Lung microvascular endothelial cell (primary cell): ENCODE measurements at regions not wholly inside any gene's neighbourhood (a gene's known extent, or its start where the extent isn't known, plus 50 kb on each side); places are given as distances from the start of the nearest gene placed in this dataset.
"Not testable (repeated sequence)": the region's sequence is repeated elsewhere in the genome, so short reads cannot be mapped to it uniquely, and the experiment has no call there.

Experiments
- DNase-seq, 2 donors: peaks; one replicate each; pipeline versions ENCODE4 v3.0.0 to v3.0.0-alpha.2; 2010; ENCODE audit warnings: low read depth in 2 of 2

- DNase-seq, result not testable (repeated sequence)
Observed at GRCh38 chrX:35611562-35611961, 186.6 kb upstream of the MAGEB16 start.

DNA sequence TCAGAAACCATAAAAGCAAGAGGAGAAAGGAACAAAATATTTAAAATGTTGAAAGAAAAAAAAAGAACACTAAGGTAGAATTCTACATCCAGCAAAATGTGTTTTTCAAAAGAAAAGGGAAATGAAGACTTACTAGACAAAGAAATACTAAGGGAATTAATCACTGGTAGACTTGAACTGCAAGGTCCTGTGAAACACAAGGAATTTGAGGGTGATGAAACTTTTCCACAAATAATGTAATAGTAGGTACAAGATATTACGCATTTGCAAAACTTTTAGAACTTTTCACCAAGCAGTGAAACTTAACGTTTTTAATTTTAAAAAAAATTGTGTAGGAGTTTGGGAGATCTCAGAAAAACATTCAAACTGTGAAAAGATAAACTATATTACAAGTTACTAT is 180.3 kb upstream of the MAGEB16 start:
- DNase-seq, result no peak

DNA sequence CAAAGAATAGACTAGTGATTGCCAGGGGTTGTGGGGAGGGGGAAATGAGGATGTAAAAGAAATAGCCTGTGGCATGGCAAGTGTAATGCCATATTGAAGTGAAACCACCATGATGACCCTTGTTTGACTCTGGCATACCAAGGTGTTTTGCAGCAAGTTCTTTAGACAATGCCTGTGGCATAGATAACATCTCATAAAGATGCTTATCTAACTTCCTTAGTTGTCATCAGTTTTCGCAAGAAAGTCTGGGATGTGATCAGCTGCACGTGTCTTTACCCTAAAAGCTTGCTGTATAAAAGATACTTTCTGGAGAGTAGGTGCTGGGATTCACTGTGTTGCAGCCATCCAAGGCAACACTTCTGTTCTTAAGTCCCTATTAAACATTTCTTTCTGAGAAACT is 176.1 kb upstream of the MAGEB16 start:
- no peak for DNase-seq

- no peak for DNase-seq
Observed at GRCh38 chrX:35622601-35623000, 175.5 kb upstream of the MAGEB16 start.

- DNase-seq, result no peak
Observed at GRCh38 chrX:35625714-35626113, 172.4 kb upstream of the MAGEB16 start.

DNA sequence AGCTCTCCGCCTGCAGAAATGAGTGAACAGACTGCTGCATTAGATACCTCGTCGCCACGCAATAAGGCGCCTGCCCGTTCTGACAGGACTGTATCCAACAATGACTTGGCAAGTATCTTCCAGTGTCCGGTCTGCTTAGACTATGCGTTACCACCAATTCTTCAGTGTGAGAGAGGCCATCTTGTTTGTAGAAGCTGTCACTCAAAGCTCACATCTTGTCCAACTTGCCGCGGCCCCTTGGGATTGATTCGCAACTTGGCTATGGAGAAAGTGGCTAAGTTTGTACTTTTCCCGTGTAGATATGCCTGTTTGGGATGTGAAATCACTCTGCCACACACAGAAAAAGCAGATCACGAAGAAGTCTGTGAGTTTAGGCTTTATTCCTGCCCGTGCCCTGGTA is 172.0 kb upstream of the MAGEB16 start:
- no peak for DNase-seq

GRCh38 chrX:35635971-35636370 is 162.2 kb upstream of the MAGEB16 start:
- DNase-seq, result not testable (repeated sequence)

GRCh38 chrX:35664833-35665232 is 133.3 kb upstream of the MAGEB16 start:
- no peak for DNase-seq

DNA sequence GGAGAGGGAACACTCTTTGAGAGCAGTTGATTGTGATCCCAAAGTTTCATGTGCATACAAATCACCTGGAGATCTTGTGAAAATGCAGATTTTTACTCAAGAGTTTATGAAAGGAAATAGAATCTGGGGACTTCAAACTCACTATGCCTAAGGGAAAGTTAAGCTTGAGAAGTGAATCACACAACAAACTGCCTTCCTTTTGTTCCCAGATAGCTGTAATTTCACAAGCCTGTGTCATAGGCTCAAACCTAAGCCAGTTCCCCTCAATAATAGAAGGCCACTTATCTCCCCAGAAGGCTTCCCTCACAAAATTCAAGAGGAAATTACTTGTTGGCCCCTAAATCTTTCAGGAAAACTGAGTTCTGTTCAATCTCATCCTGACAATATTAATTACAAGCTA is 132.8 kb upstream of the MAGEB16 start:
- DNase-seq, result no peak

DNA sequence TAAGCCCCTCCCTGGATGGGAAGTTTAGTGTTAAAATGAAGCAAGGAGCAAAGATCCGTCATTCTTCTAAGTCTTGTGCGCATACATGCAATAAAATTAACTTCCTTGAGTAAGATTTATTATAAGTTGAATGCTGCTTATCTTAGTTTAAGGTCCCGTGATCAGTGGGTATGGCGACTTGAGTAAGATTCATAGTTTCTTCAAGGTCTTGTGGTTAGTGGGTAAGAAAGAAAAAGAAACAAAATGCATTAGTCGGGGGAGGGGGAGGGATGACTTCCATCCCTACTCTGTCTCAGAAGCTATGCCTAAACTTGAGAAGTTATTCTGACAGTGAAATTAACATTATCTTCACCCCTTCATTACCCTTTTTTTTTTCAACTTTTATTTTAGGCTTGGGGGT is 127.3 kb upstream of the MAGEB16 start:
- no peak for DNase-seq

DNA sequence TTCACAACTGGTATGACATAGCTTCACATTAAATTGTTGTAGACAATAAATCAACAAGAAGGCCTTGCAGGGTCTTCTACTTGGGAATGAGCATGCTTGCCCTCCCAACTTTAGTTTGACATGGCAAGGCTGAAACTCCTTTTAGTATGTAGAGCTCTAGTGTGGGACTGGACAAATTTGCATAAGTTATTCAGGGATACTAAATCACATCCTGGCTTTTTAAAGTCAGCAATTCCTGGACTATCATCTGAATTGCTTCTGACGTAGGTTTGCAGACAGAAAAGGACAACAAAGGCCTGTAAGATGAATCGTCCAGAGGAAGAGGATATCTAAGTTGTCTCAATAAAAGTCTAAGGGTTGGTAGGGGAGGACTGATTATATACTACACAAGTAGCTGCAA is 123.0 kb upstream of the MAGEB16 start:
- DNase-seq, result no peak

DNA sequence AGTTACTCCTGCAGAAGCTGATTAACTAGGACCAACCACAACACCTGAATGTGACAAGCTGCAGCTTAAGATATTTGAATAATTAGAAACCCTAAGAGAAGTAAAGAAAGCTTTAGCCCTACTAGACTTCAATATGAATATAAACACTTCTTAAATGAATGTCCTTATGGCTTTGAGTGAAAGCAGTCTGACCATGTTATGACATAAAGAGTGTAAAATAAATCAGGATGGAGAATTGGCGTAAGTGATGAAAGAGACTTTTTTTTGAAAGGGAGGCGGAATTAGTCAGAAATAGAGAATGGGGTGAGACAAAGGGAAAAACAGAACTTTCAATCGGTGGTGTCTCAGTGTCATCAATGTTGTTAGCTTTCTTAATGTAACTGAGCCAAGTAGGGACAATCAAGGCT is 117.2 kb upstream of the MAGEB16 start:
- no peak for DNase-seq

DNA sequence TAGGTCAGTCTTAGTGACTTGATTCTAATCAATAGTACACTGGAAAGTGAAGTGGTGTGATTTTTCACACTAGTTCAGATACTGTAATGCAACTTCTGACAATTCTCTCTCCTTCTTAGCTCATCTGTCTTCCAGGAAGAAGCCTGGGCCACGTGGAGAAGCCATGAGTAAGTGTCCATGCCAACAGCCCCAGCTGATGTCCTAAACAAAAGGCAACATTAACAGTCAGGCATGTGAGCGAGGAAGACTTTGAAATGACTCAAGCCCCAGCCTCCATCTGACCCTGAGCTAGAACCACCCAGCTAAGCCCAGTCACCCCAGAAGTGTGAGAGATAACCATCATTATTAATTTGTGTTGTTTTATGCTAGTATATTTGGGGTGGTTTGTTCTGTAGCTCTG is 115.7 kb upstream of the MAGEB16 start:
- no peak for DNase-seq

- DNase-seq, result no peak
Observed at GRCh38 chrX:35696760-35697234, 101.3 kb upstream of the MAGEB16 start.

GRCh38 chrX:35699642-35700041 is 98.5 kb upstream of the MAGEB16 start:
- no peak for DNase-seq

DNA sequence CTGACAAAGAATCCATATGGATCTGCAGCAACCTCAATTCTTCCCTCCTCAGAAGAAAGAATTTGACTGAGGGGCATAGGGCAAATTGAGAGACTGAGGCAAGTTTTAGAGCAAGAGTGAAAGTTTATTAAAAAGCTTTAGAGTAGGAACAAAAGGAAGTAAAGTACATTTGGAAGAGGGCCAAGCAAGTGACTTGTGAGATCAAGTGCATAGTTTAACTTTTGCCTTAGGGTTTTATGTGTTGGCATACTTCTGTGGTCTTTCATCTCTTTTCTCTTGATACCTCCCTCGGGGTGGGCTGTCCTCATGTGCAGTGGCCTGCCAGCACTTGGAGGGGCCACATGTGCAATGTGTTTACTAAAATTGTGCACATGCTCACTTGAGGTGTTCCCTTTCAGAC is 98.0 kb upstream of the MAGEB16 start:
- DNase-seq, result no peak

GRCh38 chrX:35711281-35711680 is 86.9 kb upstream of the MAGEB16 start:
- no peak for DNase-seq

DNA sequence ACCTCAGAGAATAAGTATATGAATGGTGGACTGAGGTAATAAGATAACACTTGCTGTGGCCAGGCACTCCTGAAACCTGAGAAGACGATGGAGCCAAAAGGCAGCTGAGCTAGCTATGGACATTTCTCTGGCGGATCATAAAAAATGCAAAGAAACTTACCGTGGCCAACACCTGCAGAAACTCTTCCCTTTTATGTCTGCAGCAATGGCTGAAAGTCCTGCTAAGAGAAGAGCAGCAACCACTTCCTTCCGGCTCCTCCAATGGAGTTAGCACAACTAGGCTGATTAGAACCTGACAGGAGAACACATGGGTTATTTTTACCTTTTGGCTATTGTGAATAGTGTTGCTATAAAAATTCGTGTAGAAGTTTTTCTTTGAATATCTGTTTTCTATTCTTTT is 76.0 kb upstream of the MAGEB16 start:
- no peak for DNase-seq

DNA sequence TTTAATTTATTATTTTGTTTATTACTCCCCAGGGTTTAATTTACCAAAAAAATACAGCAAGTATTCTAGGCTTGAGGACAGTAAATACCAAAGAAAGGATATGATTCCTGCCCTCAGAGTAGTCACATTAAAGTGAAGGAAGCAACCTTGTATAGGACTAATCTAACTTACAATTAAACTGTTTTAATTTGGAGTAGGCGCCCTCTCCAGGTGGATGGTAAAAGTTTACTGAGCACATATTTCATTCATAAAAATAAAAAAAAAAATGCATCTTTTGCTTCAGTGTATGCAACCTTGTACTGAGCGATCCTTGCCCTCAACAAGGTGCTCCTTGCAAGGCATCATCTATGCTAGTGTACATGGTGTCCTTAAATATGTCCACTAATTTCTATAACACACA is 72.0 kb upstream of the MAGEB16 start:
- DNase-seq, result peak in 1 of 2 donors; percentile 11

GRCh38 chrX:35728481-35728880 is 69.7 kb upstream of the MAGEB16 start:
- DNase-seq, result no peak

GRCh38 chrX:35733879-35734278 is 64.3 kb upstream of the MAGEB16 start:
- no peak for DNase-seq

DNA sequence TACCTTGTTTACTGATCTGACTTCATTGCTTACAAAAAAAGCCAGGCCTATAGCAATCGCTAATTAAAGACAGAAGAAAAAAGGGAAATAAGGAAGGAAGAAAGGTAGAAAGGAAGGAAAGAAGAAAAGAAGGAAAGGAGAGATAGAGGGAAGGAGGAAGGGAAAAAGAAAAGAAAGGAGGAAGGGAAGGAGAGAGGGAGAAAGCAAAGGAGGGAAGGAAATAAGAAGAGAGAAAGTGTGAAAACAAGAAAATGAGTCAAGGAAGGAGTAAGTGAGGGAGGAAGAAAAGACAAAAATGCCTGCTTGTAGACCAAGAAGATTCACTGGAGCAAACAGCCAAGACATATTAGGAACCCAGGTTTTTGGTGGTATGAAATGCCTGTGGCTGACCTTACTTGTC is 57.0 kb upstream of the MAGEB16 start:
- no peak for DNase-seq

GRCh38 chrX:35743331-35743730 is 54.8 kb upstream of the MAGEB16 start:
- no peak for DNase-seq
